ENCODE measurements at regions not wholly inside any gene's neighbourhood (a gene's known extent, or its start where the extent isn't known, plus 50 kb on each side); places are given as distances from the start of the nearest gene placed in this dataset.

DNA sequence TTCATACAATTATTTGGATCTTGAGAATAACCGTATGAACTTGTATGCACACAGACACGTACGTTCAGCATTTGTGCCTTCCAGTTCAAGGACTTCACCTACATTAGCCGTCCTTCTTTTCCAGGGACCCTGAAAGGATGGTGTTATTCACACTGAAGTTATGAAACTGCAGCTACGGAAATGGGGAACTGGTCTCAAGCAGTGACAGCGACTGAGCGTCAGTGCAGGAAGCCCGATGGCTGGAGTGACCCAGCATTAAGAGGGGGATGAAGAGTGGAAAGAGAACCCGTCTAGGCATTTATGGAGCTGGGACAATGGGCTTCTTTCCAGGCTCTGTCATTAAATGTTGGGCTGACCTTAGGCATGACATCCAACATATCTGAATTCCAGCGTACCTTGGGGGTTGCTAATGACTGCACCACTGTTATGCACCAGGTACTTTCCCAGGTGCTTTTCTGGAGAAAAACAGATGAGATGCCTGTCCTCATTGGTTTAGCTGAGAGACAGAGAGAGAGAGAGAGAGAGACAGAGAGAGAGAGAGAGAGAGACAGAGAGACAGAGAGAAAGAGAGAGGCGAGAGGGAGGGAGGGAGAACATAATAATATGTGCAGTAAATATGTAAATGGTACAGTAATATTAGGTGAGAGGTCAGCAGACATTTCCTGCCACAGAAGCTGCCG, 204.7 kb upstream of the EXOC2 start (continued):
- TF ChIP-seq, protein P1, sequence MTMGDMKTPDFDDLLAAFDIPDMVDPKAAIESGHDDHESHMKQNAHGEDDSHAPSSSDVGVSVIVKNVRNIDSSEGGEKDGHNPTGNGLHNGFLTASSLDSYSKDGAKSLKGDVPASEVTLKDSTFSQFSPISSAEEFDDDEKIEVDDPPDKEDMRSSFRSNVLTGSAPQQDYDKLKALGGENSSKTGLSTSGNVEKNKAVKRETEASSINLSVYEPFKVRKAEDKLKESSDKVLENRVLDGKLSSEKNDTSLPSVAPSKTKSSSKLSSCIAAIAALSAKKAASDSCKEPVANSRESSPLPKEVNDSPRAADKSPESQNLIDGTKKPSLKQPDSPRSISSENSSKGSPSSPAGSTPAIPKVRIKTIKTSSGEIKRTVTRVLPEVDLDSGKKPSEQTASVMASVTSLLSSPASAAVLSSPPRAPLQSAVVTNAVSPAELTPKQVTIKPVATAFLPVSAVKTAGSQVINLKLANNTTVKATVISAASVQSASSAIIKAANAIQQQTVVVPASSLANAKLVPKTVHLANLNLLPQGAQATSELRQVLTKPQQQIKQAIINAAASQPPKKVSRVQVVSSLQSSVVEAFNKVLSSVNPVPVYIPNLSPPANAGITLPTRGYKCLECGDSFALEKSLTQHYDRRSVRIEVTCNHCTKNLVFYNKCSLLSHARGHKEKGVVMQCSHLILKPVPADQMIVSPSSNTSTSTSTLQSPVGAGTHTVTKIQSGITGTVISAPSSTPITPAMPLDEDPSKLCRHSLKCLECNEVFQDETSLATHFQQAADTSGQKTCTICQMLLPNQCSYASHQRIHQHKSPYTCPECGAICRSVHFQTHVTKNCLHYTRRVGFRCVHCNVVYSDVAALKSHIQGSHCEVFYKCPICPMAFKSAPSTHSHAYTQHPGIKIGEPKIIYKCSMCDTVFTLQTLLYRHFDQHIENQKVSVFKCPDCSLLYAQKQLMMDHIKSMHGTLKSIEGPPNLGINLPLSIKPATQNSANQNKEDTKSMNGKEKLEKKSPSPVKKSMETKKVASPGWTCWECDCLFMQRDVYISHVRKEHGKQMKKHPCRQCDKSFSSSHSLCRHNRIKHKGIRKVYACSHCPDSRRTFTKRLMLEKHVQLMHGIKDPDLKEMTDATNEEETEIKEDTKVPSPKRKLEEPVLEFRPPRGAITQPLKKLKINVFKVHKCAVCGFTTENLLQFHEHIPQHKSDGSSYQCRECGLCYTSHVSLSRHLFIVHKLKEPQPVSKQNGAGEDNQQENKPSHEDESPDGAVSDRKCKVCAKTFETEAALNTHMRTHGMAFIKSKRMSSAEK (CRISPR knock-in tag; IDR thresholded peaks at IDR 0.05; ENCODE audit: borderline replicate concordance) = no peak
- TF ChIP-seq, protein P2, sequence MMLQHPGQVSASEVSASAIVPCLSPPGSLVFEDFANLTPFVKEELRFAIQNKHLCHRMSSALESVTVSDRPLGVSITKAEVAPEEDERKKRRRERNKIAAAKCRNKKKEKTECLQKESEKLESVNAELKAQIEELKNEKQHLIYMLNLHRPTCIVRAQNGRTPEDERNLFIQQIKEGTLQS (CRISPR knock-in tag; conservative IDR thresholded peaks at IDR 0.05) = no peak
- TF ChIP-seq JAZF1 (CRISPR knock-in tag; IDR thresholded peaks at IDR 0.05) (no peak), ZNF219 (CRISPR knock-in tag; IDR thresholded peaks at IDR 0.05; ENCODE audit: borderline replicate concordance) (no peak), ZNF423 (CRISPR knock-in tag; IDR thresholded peaks at IDR 0.05) (no peak), TP53 (CRISPR knock-in tag; IDR thresholded peaks at IDR 0.05) (no peak), FOXJ3 (CRISPR knock-in tag; IDR thresholded peaks at IDR 0.05; ENCODE audit: borderline replicate concordance) (no peak), SOX15 (CRISPR knock-in tag; IDR thresholded peaks at IDR 0.05) (no peak), RELA (CRISPR knock-in tag; IDR thresholded peaks at IDR 0.05; ENCODE audit: borderline replicate concordance) (no peak), SP1 (CRISPR knock-in tag; conservative IDR thresholded peaks at IDR 0.05) (no peak), ZNF671 (CRISPR knock-in tag; IDR thresholded peaks at IDR 0.05) (no peak)

DNA sequence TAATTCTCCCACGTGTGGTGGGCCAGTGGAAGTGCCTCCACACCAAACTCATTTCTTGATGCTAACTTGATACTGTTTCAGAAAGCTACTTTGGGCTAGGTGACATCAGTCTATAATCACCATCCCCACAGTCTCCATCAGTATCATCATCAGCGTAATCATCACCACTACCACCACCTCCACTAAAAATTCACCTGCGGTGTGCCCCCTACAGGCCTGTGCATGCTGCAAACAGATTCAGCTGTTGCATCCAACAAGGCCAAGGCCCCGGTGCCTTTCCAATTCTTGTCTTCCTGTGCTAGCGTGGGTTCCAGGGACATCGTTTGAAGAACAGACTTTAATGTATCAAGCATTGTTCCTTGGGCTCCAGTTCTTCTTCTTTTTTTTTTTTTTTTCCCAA, 201.3 kb upstream of the EXOC2 start:
- Mint-ChIP-seq H3K4me1 (no peaks in the 10 kb centered on the region), H3K9me3 (peaks cover 7% of the 10 kb centered on the region; the same call in 1 of the 2 replicates), H3K36me3 (no peaks in the 10 kb centered on the region), H3K4me3 (no peak overlapping the region), H3K27ac (no peak overlapping the region), H3K27me3 (ENCODE audit: low read depth) (no peaks in the 10 kb centered on the region)
- DNase-seq (ENCODE audit: low spot score) (peak; percentile 54), ATAC-seq (peak; percentile 72)
- TF ChIP-seq, protein P3, sequence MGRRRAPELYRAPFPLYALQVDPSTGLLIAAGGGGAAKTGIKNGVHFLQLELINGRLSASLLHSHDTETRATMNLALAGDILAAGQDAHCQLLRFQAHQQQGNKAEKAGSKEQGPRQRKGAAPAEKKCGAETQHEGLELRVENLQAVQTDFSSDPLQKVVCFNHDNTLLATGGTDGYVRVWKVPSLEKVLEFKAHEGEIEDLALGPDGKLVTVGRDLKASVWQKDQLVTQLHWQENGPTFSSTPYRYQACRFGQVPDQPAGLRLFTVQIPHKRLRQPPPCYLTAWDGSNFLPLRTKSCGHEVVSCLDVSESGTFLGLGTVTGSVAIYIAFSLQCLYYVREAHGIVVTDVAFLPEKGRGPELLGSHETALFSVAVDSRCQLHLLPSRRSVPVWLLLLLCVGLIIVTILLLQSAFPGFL (CRISPR knock-in tag; IDR thresholded peaks at IDR 0.05; ENCODE audit: borderline replicate concordance) = no peak
- TF ChIP-seq, protein P4, sequence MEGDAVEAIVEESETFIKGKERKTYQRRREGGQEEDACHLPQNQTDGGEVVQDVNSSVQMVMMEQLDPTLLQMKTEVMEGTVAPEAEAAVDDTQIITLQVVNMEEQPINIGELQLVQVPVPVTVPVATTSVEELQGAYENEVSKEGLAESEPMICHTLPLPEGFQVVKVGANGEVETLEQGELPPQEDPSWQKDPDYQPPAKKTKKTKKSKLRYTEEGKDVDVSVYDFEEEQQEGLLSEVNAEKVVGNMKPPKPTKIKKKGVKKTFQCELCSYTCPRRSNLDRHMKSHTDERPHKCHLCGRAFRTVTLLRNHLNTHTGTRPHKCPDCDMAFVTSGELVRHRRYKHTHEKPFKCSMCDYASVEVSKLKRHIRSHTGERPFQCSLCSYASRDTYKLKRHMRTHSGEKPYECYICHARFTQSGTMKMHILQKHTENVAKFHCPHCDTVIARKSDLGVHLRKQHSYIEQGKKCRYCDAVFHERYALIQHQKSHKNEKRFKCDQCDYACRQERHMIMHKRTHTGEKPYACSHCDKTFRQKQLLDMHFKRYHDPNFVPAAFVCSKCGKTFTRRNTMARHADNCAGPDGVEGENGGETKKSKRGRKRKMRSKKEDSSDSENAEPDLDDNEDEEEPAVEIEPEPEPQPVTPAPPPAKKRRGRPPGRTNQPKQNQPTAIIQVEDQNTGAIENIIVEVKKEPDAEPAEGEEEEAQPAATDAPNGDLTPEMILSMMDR (IDR thresholded peaks at IDR 0.05) = peak; percentile 40; the same call in 1 of the 2 replicates
- no peak for TF ChIP-seq ZNF232 (CRISPR knock-in tag; IDR thresholded peaks at IDR 0.05)
- ChIA-PET POLR2A (no interaction called here), CTCF (interaction anchor here (0.6 to 1.2 kb wide), 15 partner anchors 9 to 577 kb away, joined by 3 to 6 read pairs (median 5); no protein-coding TSS in a partner anchor)

DNA sequence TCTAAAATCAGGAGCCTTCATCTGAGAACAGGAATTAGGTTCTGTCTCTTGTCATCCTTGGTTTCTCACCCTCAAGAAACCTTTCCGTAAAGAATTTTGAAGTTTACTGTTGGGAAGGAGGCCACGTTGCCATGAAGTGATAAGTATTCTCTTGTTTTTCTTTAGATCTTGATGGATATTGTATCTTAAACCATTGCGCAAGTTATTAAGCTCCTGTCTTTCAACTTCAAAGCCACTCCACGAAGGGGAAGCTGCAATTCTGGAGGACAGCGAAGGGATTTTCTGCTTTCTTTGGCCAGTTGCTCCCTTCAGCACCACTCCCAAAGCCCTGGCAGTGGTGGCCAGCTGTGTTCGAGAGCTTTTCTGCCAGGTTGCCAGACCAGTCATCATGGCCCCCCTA, 198.1 kb upstream of the EXOC2 start:
- ATAC-seq = no peak
- CTCF ChIA-PET = no interaction called here
- H3K4me1 Mint-ChIP-seq = no peaks in the 10 kb centered on the region
- no peak for TF ChIP-seq ZNF263 (CRISPR knock-in tag; IDR thresholded peaks at IDR 0.05; ENCODE audit: low read depth)
- TF ChIP-seq EMX1 (CRISPR knock-in tag; IDR thresholded peaks at IDR 0.05) = no peak
- TF ChIP-seq NR1H2 (CRISPR knock-in tag; IDR thresholded peaks at IDR 0.05) = no peak
- no peak for TF ChIP-seq HMGA2 (CRISPR knock-in tag; IDR thresholded peaks at IDR 0.05)
- TF ChIP-seq MXD4 (CRISPR knock-in tag; IDR thresholded peaks at IDR 0.05; ENCODE audit: borderline replicate concordance) = no peak
- no peak for DNase-seq (ENCODE audit: low spot score)
- POLR2A ChIA-PET = no interaction called here
- no peaks in the 10 kb centered on the region for H3K36me3 Mint-ChIP-seq
- H3K4me3 Mint-ChIP-seq = no peak overlapping the region
- H3K9me3 Mint-ChIP-seq = no peaks in the 10 kb centered on the region
- H3K27me3 Mint-ChIP-seq (ENCODE audit: low read depth) = no peaks in the 10 kb centered on the region
- no peak overlapping the region for H3K27ac Mint-ChIP-seq
